ENCODE measurements at regions not wholly inside any gene's neighbourhood (a gene's known extent, or its start where the extent isn't known, plus 50 kb on each side); places are given as distances from the start of the nearest gene placed in this dataset.

DNA sequence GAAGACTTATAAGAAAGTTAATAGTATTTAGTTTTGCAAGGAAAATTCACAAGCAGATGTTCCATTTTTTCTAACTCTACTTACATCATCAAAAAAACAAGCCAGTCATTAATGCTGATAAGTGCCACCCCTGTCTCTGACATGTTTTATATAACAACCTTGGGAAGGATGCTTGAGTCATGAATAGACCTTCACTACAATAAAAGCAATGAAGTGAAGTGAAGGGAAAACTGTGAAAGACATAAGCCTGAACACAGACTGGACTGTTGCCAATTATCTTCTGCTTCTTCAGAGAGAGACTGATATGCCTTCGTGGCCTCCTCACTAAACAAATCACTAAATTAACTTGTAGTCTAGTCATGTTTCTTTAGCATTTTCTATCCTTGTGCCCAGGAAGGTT lies 353.2 kb downstream of the PDHA2 start:
- peak; percentile 66 for DNase-seq

DNA sequence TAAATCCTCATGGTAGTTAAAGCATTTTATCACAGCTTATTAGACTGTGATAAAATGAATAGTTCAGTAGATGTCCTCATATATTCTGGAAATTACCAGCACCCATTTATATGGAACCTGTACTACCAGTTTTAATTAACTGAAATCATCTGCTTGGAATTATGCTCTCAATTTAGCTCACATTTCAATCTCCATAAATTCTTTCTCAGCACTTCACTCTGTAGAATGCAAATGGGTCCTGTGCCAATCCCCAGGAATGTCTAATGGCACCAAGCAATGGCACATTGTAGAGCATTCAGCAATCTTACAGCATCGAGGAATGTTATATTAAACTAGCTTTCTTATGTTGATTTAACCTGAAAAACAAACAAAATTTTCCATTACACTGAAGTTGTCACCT lies 355.1 kb downstream of the PDHA2 start:
- no peak for DNase-seq

DNA sequence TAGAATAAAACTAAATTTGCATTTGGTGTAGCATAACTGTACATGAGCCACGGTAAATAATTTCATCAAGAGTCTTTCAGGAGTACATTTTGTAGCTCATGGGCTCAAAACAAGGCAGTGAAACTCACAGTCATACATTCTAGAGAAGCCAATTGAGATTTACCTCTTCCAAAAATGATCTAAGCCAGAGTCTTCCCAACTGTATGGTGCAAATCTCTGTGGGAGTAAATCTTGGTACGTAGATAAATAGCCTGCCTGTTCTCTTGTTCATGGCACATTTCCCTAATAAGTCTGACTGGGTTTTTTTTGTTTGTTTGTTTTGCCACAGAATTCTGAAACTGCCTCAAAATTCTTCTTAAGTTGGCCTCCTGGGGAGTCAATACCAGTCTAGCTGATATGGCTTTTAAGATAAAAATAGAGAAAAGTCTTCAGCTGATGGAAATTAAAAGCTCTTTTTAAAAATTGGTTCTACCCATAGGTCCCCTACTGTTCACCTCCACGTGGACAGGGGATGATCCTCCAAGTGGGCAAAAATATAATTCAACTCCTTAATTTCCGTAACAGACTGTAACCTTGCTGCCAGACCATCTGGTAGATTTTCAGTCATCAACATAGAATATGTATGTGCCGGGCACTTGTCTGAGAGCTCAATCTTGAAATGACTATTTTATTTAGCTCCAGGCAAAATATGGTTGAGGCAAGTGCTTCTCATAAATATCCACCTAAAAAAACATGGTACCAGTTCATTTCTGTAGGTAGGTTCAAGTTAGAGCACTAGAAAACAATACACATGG lies 365.4 kb downstream of the PDHA2 start:
- DNase-seq: no peak

DNA sequence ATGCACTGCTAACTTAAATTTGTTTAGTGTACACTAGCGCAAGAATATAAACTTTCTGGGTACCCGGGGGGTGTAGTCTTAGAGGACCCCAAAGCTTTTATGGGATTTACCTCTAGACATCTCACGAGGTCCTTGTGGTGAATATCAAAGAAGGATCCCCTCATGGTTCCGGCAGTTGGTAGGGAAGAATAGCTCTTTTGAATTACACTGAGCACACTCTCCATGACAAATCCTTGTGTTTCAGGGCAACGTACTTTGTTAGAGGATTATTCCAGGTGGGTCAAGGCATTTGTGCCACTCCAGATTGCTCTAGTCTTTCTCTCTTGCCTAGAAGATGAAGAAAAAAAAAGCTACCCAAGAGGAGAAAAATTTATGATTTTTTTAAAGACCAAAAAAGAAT lies 387.6 kb downstream of the PDHA2 start:
- DNase-seq: no peak

DNA sequence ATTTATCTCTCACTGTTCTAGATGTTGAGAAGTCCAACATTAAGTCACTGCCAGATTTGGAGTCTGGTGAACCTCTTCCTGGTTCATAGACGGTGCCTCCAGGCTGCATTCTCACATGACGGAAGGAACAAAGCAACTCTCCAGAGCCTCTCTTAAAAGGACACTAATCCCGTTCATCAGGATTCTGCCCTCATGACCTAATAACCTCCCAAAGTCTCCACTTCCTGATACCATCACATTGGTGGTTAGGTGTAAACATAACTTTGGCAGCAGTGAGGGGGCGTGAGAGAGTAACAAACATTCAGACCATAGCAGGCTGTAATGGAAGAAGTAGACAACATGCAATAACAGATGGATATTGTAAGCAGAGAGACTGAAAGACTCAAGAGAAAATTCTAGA lies 388.6 kb downstream of the PDHA2 start:
- no peak for DNase-seq

DNA sequence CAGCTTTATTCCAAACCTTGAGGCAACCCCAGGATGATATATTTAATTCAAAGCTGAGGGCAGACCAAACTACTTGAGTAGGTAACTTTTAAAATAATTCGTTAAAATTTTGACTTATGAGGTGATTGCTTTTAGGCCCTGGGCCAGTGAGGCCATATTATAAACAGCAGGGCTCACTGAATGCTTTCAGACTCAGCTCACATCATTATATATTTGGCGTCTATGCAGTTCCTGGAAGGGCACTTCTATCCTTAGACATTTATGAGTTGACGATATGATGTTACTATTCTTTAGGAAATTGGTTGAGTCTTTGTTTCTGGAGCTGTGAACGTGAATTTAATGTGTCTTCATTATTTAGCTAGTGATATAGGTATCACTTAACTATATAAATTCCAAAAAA lies 400.1 kb downstream of the PDHA2 start:
- no peak for DNase-seq

DNA sequence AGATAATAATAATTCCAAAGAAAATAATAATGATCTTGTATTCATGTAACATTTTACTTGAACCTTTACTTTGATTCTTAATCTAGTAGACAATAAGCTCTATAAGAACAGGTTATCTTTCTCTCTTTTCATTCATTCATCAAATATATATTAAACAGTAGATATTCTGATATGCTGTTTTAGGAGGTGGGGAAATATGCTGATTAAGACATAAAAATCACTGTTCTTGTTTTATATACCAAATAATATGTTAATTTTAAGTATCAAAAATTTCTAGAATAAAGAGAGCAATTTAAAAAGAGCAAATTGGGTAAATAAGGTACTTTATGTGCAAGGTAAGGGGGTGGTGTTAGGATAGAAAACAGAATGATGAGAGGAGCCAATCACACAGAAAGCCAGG lies 401.9 kb downstream of the PDHA2 start:
- no peak for DNase-seq

DNA sequence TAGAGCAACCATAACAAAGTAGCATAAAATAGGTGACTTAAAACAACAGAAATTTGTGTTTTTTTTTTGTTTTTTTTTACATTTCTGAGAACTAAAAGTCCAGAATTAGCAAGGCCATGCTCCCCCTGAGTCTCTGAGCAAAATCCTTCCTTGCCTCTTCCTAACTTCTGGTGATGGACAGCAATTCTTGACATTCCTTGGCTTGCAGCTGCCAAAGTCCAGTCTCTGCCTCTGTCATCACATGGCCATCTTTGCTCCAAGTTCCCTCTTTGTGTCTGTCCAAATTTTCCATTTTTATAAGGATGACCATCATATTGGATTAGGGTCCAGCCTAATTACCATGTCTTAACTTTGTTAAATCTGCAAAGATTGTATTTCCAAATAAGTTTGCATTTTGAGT lies 407.2 kb downstream of the PDHA2 start:
- DNase-seq: no peak

DNA sequence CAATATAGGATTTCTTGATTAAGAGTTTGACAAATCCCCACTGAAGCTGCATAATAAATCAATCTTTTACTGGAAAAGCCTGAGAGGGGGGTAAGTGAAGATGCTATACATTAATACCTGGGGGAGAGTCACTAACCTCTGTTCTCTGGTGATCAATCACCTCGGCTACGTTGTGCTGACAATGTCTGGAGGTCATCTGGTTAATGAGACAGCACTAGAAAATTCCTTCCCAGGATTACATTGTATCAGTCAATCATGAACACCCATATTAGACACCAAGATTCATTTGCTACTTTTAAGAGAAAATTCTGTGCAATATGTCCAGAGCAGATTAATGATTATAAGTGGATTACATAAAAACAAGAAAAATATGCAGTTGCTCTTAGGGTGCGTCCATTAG lies 408.3 kb downstream of the PDHA2 start:
- no peak for DNase-seq

DNA sequence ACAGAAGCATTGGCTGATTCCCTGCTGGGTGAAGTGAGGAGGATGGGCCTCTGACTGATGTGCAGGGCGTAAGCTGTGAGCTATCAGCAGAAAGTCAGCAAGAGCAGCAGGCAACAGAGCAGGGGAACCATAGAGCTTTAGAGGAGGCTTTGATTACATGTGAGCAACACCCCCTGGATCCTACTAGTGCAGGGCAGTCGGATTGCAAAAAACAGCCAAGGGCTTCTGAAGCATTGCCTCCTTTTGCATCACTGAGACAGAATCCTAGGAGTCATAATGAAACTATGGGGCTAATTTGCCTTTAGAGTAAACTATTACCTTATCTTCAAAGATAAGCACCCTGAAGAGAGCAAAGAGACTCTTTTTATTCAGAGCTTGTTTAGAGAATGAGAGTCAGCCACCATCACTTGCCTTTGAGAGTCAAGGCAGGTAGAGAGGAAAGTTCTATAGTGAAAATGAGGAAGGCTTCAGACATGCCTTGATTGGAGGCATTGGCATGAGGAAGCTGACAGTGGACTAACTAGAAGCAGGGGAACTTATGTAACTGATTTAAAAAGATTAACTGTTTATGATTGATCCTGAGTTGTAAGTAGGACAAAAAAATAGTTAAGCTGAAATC lies 420.3 kb downstream of the PDHA2 start:
- no peak for DNase-seq

DNA sequence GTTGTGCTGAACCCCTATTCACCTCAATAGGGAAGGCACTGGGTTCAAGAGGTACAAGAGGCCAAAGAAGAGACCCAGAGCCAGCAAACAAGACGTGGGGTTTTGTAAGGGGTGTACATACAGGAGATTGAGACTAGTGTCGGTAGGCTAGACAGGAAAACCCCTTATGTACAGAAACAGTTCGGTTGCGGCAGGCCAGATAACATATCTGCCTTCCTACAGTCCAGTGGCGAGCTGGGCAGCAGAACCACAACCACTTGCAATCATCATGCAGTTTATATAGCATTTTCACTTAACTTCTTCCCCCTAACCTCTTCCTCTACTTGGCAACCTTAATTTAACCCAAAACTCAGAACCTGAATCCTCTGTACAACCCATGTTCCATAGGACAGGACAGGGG lies 422.2 kb downstream of the PDHA2 start:
- no peak for DNase-seq

DNA sequence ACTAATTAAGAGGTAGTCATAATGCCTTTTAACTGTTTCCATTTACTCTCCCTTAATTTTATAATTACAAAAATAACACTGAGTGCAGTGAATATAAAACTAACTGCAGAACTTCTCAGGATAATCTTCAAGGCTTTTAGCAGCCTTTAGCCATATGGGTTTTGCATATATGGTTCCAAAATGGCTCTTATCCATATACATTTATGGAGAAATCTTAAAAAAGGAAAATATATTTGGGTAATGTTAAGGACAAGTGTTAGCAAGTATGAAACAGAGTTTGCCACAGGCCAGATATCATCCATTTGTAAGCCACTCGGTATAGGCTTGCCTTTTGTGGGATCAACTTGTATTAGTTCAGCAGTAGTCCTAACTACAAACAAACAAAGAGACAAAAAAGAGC lies 423.4 kb downstream of the PDHA2 start:
- DNase-seq: no peak

DNA sequence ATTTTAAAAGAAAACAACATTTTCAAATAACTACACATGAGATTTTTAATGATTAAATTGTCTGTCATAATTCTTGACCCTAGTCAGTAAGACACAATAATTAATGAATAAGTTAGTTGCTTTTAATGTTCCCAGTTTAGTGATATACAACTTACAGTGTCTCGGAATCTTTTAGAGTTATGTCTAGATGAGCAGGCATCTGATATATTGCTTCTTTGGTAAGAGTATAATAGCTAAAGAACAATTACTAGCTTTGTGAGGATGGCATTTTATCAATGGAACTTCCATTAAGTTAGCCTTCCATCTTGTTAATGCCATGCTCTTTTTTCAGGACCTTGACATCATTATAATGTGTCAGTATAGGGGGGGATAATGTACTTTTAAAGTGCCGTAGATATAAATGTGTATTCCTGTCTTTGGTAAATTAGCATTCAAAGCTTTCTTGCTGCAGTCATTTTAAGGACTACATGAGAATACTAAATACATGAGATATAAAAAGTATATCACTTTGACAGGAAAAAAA lies 425.1 kb downstream of the PDHA2 start:
- no peak for DNase-seq

DNA sequence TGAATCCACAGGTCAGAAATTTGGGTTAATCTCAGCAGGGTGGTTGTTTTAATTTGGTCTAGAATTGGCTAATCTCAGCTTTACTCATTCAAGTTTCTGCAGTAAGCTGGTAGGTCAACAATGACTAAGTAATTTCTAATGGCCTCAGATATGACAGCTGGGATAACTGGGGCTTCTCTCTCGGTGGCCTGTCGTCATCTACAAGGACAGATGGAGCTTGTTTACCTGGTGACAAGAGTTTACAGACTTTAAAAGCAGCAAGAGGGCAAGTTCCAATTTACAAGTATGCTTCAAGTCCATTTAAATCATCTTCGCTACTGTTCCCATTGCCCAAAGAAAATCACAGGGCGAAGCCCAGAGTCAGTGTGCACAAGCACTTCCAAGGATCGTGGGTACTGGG lies 453.9 kb downstream of the PDHA2 start:
- no peak for DNase-seq

DNA sequence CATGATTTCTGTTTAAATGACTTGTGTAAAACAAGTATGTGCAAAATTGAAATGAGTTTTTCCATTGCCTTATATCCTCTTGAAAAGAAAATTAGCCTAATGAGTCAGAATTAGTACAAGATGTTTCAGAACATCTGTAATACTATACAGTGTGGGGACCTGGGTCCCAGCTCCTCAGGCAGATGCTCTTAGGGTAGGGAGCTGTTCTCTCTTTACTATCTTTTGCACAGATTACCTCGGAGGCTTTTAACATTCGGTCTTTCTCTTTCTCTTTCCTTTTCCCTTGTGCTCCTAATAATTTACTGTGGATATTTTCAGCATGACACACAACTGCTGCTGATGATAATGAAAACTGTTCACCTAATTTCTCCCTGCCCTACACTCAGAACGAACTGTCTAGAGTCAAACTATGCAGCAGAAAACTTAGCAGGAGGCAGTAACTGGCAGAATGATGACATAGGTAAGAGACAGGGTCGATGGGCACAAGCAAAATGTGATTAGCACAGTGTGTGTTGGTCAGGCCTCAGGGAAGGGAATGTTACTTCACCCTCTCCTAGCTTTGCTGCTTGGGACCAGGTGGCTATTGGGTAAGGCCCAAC lies 455.3 kb downstream of the PDHA2 start:
- DNase-seq: no peak

DNA sequence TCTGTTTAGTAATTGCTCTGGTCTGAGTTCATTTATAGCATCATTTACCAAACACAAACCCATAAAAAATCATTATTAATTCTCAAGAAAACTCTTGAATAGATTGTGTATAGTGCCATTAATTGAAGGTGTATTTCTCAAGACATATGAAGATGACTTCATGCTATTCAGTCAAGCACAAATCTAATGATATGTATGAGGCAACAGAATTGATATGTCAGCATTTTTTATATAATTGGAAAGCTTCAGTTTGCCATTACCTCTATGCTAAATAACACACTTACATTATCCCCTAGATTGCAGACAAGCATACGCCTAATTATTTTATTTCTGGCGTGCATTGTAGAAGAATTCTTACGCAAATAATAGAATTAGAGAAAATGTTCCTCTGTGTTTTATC lies 461.8 kb downstream of the PDHA2 start:
- DNase-seq: no peak

DNA sequence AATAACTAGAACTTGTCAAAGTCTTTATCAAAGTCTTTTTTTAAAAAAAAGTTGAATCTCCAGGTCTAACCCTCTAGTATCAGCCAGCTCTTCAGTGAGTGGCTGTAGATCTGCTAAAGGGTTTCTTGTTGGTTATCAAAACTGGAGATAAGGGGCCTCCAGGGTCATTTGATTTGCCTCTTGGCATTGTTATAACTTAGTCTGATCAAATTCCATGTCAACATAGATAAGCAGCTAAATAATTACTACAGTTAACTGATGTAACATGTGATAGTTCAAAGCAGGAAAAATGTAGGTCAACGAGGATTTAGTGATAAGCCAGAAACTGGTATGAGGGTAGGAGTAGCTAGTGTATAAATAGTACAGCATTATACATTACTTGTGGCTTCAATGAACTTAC lies 465.1 kb downstream of the PDHA2 start:
- DNase-seq: no peak

DNA sequence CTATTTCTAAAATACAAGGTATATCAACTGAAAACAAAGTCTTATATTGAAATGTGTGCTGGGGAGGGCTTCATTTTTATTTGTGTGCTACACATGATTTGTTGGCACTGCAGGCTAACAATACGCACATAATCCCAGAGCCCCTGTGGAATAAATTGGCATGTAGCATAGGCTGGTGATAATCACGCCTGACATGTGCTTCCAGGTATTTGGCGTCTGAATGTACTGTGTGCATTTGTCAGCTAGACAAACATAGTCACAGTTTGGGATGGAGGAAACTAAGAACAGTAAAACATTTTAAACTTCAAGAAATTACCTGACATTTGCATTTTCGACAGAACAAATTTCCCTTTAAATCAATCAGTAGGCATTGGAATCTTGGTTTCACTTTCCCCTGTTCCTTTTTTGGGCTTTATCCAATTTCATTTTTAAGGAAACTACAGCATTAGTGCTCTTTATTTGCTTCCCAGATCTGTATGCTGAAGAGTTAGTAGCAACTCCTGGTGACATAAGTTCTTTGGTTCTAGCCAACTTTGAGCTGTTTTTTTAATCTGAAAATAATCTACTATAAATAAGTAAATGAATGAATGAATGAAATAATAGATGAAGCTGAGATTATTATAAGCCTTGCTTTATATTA lies 472.3 kb downstream of the PDHA2 start:
- DNase-seq: no peak

DNA sequence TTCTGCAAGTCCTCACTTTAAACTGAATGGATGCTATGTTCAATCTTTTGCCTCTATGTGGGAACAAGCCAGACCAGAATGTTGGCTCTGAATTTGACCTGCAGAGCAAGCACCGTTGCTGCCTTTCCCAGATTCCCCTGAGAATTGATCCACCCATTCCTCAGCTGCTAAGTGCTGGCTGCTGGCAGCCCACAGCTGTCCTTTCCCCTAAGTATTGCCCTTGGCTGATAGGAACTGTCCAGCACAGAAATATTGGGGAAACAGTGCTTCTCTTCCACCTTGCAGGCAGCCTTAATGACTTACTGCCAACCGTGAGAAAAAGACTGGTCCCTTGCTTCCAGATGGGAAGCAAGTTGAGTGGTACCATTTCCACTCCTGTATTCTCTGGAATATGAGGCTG lies 475.9 kb downstream of the PDHA2 start:
- no peak for DNase-seq

DNA sequence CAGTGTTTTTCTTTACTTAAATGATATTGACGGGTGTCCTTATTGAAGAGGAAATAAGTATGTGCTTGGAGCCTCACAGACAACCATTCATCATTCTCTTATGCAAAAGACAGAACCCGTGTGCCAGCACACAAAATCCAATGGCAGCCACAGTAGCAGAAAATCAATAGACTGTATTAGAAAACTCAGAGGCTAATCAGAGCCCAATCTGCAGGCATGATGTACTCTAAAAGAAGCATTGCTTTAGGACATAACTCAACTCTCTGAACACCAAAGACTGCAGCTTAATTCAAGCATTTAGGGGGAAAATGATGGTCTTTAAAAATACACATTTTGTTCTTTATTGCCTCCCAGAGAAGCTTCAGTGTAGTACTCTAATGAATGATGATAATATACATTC lies 476.9 kb downstream of the PDHA2 start:
- DNase-seq: no peak

DNA sequence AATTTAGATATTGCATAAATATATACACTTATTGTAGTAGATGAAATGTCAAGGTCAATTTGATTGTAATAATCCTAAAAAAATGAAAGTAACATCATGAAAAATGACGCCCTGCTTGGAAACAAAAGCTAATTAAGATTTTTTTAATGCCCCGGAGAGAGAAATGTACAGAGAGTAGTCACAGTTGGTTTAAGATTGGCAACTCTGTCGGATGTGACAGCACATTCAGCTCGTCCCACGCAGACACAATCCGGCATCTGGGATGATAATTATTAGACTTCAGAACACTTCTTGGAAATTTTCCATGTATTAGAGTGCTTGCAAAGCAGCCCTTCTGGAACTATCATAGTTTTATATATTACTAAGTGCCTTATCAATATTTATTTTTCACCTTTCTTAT lies 478.0 kb downstream of the PDHA2 start:
- no peak for DNase-seq

DNA sequence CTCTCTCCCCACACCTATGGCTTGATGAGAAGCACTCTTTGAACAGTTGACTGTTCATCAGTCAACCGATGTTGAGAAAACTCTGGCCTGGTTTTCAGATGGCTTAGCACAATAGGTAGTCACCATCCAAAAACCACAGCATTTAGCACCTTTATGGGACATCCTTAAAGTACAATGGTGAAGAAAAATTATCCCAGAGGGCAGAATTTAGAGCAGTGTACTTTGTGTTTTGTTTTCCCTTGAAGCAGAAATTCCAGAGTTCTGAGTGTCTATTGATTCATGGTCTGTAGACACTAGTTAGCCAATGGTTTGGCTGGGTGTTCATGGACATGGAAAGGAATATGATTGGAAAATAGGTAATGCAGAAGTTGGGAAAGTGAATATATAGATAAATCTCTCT lies 487.0 kb downstream of the PDHA2 start:
- peak; percentile 2 for DNase-seq

DNA sequence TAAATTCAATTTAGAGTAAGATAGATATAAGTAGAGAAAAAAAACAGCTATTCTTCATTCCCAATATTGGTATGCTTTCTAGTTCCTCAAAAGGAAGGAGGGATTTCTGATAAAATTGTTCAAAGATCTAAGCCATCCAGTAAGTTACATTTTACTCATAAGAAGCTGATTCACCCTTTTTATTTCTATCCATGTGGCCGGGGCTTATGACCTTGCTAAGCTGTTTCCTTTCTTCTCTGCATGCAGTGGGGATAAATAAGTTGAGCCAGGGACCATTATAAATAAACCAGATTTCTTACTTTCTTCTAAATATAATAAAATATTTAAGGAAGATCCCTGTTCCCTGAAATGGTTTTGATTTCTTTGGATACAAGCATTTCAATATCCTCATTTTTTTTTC lies 502.3 kb downstream of the PDHA2 start:
- DNase-seq: no peak
